CD4-positive, alpha-beta T cell treated with Interleukin-21 for 1 hour (primary cell): ENCODE measurements at regions not wholly inside any gene's neighbourhood (a gene's known extent, or its start where the extent isn't known, plus 50 kb on each side); places are given as distances from the start of the nearest gene placed in this dataset.
"Not testable (repeated sequence)": the region's sequence is repeated elsewhere in the genome, so short reads cannot be mapped to it uniquely, and the experiment has no call there.

Experiments used
- DNase-seq: peaks from one replicate; pipeline ENCODE4 v3.0.0-alpha.2; 2020

DNA sequence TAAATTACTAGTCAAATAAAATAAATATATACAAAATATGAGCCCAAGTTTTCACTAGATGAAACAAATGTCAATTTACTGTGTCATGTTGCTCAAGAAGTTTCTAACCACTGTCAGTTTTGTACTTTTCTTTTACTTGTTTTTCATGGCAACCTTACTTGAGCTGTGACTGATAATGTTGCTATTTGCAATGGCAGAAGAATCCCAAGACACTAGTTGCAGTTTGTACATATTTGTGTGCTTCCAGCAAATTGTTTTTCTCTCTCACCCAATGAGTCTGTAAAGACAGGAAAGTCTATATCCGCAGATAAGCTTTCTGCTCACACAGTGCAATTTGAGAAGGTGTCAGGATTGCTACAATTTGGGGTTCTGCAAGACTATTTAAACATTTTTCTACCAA, 338.6 kb upstream of the PCSK5 start:
- no peak for DNase-seq

- no peak for DNase-seq
Observed at GRCh38 chr9:75552941-75553340, 337.5 kb upstream of the PCSK5 start.

GRCh38 chr9:75566813-75567212, 323.7 kb upstream of the PCSK5 start:
- not testable (repeated sequence) for DNase-seq

DNA sequence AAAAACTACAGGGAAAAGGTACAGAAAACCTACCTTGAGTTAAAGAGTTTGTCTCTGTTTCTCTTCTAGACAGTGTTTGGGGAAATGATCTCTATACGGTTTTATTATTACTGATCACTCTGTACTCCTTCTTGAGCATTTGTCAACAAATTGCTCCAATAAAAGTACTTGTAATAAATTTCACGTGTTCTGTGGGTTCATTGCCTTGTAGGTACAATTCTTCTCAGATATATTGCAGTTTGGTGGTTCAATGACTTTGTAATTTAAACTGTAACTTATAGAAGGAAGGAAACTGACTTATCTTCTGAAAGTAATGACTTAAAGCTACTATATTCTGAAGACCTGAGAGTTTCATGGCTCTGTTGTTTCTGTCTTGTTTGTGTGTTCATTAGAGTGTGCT, 319.9 kb upstream of the PCSK5 start:
- DNase-seq, result no peak

GRCh38 chr9:75574569-75574968, 315.9 kb upstream of the PCSK5 start:
- DNase-seq, result no peak

DNA sequence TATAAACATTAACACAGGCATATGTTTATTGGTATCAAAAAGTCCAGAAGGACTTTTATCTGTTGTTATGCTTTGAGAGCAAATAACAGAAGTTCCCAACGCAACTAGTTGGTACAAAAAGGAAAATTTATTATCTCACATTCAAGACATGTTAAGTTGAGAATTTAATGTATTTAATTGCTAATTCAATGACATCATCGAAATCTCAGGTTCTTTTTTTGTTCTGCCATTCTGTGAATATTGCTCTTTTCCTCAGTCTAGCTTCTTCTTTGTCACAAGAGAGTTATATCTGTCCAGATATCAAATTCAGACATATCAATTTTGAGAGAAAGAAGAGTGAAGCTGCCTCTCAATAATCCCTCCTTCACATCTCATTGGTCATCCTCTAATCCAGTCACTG, 307.6 kb upstream of the PCSK5 start:
- DNase-seq, result no peak

DNA sequence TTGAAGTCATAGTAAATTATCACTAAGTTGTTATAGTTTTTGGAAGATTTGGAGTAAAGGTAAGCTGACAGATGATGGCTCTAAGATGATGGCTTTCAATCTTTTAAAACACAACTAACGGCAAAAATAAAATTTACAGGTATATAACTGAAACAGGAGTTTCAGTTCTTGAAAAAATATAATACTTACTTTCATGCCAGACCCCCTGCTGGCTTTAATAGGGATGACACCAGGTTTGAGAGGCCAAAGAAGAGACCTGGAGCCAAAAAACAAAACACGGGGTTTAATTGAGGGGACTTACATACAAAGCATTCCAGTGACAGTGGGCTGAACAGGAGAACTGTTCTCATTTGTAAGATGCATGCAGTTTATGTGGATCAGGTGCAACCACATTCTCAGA, 301.7 kb upstream of the PCSK5 start:
- no peak for DNase-seq

GRCh38 chr9:75589497-75589896, 301.0 kb upstream of the PCSK5 start:
- DNase-seq, result no peak

DNA sequence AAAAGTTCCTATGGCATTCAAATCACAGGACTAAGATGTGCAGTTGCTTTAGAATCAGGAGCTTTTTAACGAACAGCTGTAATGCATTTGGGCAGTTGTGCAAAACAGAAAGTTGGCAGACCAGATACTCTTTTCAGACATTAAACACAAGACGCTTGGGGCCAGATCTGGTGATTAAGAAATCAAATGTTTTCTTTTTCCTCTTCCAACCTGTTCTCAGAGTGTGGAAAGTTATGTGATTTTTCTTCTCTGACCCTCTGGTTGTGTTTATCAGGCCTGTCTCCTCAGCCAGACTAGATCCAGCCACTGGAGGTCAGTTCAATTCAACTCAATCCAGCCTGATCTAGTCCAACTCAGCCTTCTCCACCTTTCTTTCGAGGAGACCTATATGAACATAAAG, 298.5 kb upstream of the PCSK5 start:
- DNase-seq, result no peak

DNA sequence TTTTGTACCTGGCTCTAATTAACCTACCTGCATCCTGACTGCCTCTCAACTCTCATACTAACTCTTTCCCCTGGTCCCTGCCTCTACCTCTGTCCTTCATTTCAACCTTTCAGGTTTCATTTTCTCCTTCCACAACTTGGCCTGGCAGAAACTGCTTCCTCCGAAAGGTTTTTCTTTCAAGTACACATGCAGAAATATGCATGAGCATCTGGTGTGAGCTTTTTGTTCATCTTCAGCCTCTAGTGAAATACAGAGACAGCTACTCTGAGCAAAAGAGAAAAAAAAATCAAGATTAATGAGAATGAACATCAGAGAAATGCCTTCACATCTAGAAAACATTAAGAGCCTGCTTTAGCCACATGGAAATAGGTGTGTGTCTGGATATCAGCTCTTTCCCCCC, 297.9 kb upstream of the PCSK5 start:
- DNase-seq, result no peak

GRCh38 chr9:75593920-75594319, 296.6 kb upstream of the PCSK5 start:
- no peak for DNase-seq

DNA sequence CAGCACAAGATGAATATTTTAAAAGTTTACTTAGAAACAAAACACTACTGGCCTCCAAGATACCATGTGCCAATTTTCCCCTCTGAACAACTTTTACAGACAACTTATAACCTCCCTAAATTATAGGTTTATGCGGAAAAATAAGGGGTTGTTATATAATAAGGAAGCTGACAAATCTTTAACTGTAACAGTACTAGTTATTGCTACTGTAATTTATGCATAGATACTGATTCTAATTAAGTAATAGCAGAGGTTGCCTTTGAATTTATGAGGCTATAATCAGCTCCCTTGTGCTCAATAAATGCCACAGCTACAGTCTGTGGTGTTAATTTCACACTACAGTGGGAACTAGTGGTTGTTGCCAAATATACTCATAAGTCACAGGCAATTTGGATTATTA, 291.3 kb upstream of the PCSK5 start:
- no peak for DNase-seq

GRCh38 chr9:75601280-75601679, 289.2 kb upstream of the PCSK5 start:
- no peak for DNase-seq

GRCh38 chr9:75602060-75602459, 288.4 kb upstream of the PCSK5 start:
- no peak for DNase-seq

DNA sequence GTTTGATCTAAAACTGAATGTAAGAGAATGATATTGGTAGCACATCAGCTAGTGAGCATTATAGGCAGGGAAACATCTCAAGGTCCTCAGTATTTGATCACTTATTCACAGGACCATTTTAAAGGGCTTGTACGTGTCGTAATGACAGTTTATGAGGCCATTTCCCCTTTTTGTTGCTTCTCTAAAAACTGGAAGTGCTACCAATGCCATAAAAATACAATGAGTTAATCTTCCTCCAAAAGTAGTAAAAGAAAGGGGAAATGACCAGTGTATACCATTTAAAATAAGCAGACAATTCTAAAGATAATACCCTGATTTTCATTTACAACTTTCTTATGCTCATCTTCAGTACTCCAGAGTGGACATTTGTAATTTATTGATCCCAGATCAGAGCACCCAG, 285.8 kb upstream of the PCSK5 start:
- DNase-seq, result no peak

GRCh38 chr9:75607521-75607920, 283.0 kb upstream of the PCSK5 start:
- no peak for DNase-seq

GRCh38 chr9:75609401-75609800, 281.1 kb upstream of the PCSK5 start:
- DNase-seq, result no peak

DNA sequence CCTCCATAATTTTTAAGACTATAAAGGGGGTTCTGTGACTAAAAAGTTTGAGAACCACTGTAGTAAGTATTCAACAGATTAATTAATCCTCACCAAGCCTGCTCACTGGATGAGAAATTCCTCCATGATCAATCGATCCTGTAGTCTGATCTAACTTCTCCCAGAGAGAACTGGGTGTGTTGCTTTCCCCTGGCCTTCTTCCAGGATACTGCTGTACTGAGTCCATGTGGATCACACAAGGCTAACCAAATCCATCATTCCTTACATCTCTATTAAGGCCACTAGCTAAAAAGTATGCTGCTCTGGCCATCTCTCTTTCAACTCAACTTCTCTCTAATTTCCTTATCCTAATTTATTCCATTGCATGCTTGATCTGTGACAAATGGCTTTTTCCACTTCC, 280.2 kb upstream of the PCSK5 start:
- DNase-seq, result no peak

DNA sequence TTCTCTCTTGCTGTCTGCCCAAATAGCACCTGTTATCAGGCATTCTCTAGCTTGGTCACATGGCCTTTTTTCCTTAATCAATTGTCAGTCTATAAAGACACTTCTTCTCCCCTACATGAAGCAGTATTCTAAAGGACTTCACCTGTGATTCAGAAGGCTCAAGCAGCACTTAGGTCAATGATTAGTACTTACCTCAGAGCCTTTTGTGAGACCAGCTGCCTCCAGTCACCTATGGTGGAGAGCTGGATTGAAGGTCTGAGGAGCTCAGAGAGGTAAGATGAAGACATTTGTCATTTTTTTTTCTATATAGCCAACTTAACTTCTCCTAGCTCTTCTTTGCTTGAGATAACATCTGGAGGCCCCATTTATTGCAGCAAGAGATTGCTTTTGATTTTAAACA, 278.3 kb upstream of the PCSK5 start:
- no peak for DNase-seq

DNA sequence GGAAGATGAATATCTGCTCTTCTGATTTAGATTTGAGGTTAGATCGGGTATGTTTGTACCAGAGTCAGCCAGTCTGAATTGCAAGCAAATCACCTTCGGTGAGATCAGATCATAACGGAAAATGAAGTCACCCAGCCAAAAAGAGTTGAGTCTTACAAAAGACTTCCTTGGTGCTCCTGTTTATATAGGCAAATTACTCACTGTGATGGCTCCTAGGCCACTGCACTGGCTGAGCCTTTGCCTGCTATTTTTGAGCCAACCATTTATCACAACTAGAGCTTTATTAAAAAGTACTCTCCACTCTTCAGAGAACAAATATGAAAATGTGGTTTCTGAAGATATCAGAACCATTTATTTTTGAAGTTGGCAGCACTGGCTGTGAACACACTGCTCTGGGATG, 277.7 kb upstream of the PCSK5 start:
- DNase-seq, result no peak

- no peak for DNase-seq
Observed at GRCh38 chr9:75615284-75615683, 275.2 kb upstream of the PCSK5 start.

DNA sequence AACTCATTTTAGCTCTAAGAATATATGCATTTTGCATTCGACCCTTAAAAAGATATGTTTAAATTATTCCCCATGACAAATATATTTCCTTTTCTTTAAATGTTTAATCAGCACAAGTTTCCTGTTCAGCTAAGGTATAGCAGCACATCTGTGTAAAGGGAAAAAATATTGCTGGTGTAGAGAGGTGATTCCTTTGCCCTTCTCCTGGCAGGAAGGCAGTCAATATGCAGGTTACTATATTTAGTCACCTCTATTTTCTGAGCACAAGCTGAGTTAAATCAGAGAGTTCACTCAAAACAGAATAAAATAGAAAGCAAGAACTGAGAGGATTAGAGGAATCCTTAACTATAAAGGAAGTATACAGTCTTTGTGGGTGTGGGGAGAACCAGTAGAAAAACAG, 274.4 kb upstream of the PCSK5 start:
- no peak for DNase-seq

DNA sequence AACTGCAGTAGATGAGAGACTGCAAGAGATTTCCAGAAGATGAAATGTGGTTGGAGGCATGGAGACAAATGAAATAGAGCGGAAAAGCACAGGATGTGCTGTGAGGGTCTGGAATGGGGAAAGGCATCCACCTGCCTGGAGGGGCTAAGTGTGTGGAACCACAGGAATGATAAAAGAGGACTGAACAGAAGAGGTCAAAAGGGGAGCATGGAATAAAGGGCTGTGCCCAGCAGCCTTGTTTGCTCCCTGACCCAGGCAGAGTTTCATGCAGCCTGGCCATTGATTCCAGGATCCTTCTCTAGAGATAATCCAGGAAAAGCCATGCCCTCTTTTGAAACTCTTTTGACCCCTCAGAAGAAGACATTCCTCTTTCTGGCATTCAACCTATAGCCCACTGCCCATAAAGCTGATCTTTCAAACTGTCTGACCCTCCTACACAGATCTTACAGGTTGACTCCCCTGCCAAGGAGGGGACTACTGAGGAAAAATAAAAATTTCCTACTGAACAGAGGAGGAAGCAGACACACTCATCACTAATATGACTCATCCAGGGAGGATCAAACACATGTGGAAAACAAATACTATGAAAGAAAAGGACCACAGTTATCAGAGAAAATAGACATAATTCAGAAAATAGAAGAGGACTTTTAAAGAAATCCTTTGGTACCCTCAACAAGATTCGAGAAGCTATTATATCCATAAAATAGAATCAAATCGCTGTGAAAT, 273.5 kb upstream of the PCSK5 start:
- DNase-seq, result no peak

- no peak for DNase-seq
Observed at GRCh38 chr9:75623462-75623861, 267.0 kb upstream of the PCSK5 start.

GRCh38 chr9:75624998-75625397, 265.5 kb upstream of the PCSK5 start:
- no peak for DNase-seq

- no peak for DNase-seq
Observed at GRCh38 chr9:75626860-75627259, 263.6 kb upstream of the PCSK5 start.
